IMR-90 (cell line): ENCODE measurements at regions not wholly inside any gene's neighbourhood (a gene's known extent, or its start where the extent isn't known, plus 50 kb on each side); places are given as distances from the start of the nearest gene placed in this dataset.

Experiments used
- ATAC-seq: fragments of 200-7000 bp; cut with Tn5 transposase; 2 replicates; pipeline ENCODE4 v1.9.1; 2020; ENCODE audit warnings: low read depth, mild to moderate bottlenecking, moderate library complexity
- BruUV-seq: library from RNA; stranded (reverse); fragments of 400-500 nt; replicated peaks from 2 replicates; lab custom pipeline; 2021; lab: Mats Ljungman, UMichigan
- CTCF ChIA-PET: fragments of 300-600 bp; formaldehyde crosslinking; extraction: SDS; loops from one replicate; lab custom pipeline; 2021; ENCODE audit warnings: antibody characterized with exemption; lab: Yijun Ruan, JAX
- POLR2A ChIA-PET: fragments of 300-600 bp; sonication (Branson Sonifier 250); formaldehyde crosslinking; loops from one replicate; lab custom pipeline; 2022; ENCODE audit warnings: antibody characterized with exemption; ENCODE audit not compliant: unreplicated experiment; lab: Charles Lee
- DNase-seq: peaks from one replicate; pipeline ENCODE4 v3.0.0; 2013
- H2AFZ ChIP-seq: replicated peaks from 2 replicates; pipeline ENCODE3; 2013; ENCODE audit warnings: low read length, mild to moderate bottlenecking; ENCODE audit not compliant: poor library complexity
- H2AK5ac ChIP-seq: 2 replicates; pipeline ENCODE4 v1.6.1; 2013; ENCODE audit warnings: low read depth, low read length, inconsistent platforms
- H2AK9ac ChIP-seq: replicated peaks from 2 replicates; pipeline ENCODE3; 2013; ENCODE audit warnings: mild to moderate bottlenecking, low read depth, low read length, moderate library complexity; ENCODE audit not compliant: poor library complexity
- H2BK120ac ChIP-seq: 2 replicates; pipeline ENCODE4 v1.6.1; 2013; ENCODE audit warnings: low read depth, low read length, inconsistent platforms
- H2BK15ac ChIP-seq: 3 replicates; pipeline ENCODE4 v1.6.1; 2013; ENCODE audit warnings: low read depth, low read length, inconsistent platforms
- H2BK20ac ChIP-seq: 2 replicates; pipeline ENCODE4 v1.6.1; 2013; ENCODE audit warnings: low read depth, mild to moderate bottlenecking, inconsistent platforms, low read length, moderate library complexity
- H2BK5ac ChIP-seq: 2 replicates; pipeline ENCODE4 v1.6.1; 2013; ENCODE audit warnings: mild to moderate bottlenecking, low read depth, low read length, inconsistent platforms; ENCODE audit not compliant: poor library complexity, severe bottlenecking
- H3K14ac ChIP-seq: replicated peaks from 2 replicates; pipeline ENCODE4 v1.6.1; 2013; ENCODE audit warnings: low read depth, low read length, inconsistent platforms
- H3K18ac ChIP-seq: 2 replicates; pipeline ENCODE4 v1.6.1; 2013; ENCODE audit warnings: low read depth, low read length, control low read depth
- H3K23ac ChIP-seq: 2 replicates; pipeline ENCODE4 v1.6.1; 2013; ENCODE audit warnings: low read depth, low read length, inconsistent platforms
- H3K27ac ChIP-seq: 2 replicates; pipeline ENCODE4 v1.5.1; 2013; ENCODE audit warnings: mild to moderate bottlenecking, control low read depth, low read length; ENCODE audit not compliant: insufficient read depth
- H3K27me3 ChIP-seq: 2 replicates; pipeline ENCODE4 v1.6.1; 2013; ENCODE audit warnings: low read length; ENCODE audit not compliant: control insufficient read depth, insufficient read depth
- H3K36me3 ChIP-seq: 2 replicates; pipeline ENCODE4 v1.6.1; 2013; ENCODE audit warnings: low read length, mixed read lengths; ENCODE audit not compliant: control insufficient read depth, insufficient read depth
- H3K4ac ChIP-seq: 2 replicates; pipeline ENCODE4 v1.6.1; 2013; ENCODE audit warnings: low read depth, low read length, inconsistent platforms
- H3K4me1 ChIP-seq: 2 replicates; pipeline ENCODE4 v1.6.1; 2013; ENCODE audit warnings: low read length, mixed read lengths; ENCODE audit not compliant: control insufficient read depth, insufficient read depth
- H3K4me2 ChIP-seq: 2 replicates; pipeline ENCODE4 v1.6.1; 2013; ENCODE audit warnings: low read depth, mild to moderate bottlenecking, control low read depth, low read length, moderate library complexity
- H3K4me3 ChIP-seq: 2 replicates; pipeline ENCODE4 v1.5.1; 2013; ENCODE audit warnings: low read depth, mild to moderate bottlenecking, control low read depth, low read length, moderate library complexity; ENCODE audit not compliant: insufficient read depth
- H3K56ac ChIP-seq: 2 replicates; pipeline ENCODE4 v1.6.1; 2013; ENCODE audit warnings: low read length, inconsistent platforms; ENCODE audit not compliant: insufficient read depth; ENCODE audit errors: extremely low read depth
- H3K79me1 ChIP-seq, 2 experiments: 2 replicates each; pipeline ENCODE4 v1.6.1; 2013; ENCODE audit warnings: low read length in 2 of 2, inconsistent platforms in 1 of 2, low read depth in 1 of 2
- H3K9ac ChIP-seq: 2 replicates; pipeline ENCODE4 v1.6.1; 2013; ENCODE audit warnings: low read depth, low read length, control low read depth
- H3K9me1 ChIP-seq: 2 replicates; pipeline ENCODE4 v1.6.1; 2013; ENCODE audit warnings: low read length, inconsistent platforms; ENCODE audit not compliant: insufficient read depth
- H3K9me3 ChIP-seq: 2 replicates; pipeline ENCODE4 v1.6.1; 2013; ENCODE audit warnings: low read length; ENCODE audit not compliant: control insufficient read depth, insufficient read depth
- H4K20me1 ChIP-seq: 2 replicates; pipeline ENCODE4 v1.6.1; 2013; ENCODE audit warnings: low read length, inconsistent platforms; ENCODE audit not compliant: insufficient read depth
- H4K5ac ChIP-seq: 2 replicates; pipeline ENCODE4 v1.6.1; 2013; ENCODE audit warnings: mild to moderate bottlenecking, low read depth, low read length, control low read depth
- H4K8ac ChIP-seq, 2 experiments: 2 replicates each; pipeline ENCODE4 v1.6.1; 2013; ENCODE audit warnings: low read depth in 2 of 2, low read length in 2 of 2, control low read depth in 1 of 2, inconsistent platforms in 1 of 2
- H4K91ac ChIP-seq: 2 replicates; pipeline ENCODE4 v1.6.1; 2013; ENCODE audit warnings: low read depth, low read length, inconsistent platforms; ENCODE audit not compliant: insufficient read depth
- BHLHE40 ChIP-seq: fragments of 150-350 bp; IDR thresholded peaks from 2 replicates; pipeline ENCODE4 v1.6.1; 2016; ENCODE audit warnings: mild to moderate bottlenecking, low read depth, low read length
- CEBPB ChIP-seq: IDR thresholded peaks from 2 replicates; pipeline ENCODE4 v1.6.1; 2012; ENCODE audit warnings: low read depth, low read length, improper control_type of control experiment
- CHD1 ChIP-seq: IDR thresholded peaks from 2 replicates; pipeline ENCODE4 v1.6.1; 2012; ENCODE audit warnings: low read depth, low read length, improper control_type of control experiment
- CTCF ChIP-seq: conservative IDR thresholded peaks from 2 replicates; pipeline ENCODE4 v1.5.1; 2012; ENCODE audit warnings: mild to moderate bottlenecking, low read depth, low read length, improper control_type of control experiment
- ELK1 ChIP-seq: fragments of 150-350 bp; IDR thresholded peaks from 2 replicates; pipeline ENCODE4 v1.6.1; 2016; ENCODE audit warnings: low read depth, mild to moderate bottlenecking, low read length, moderate library complexity, borderline replicate concordance
- FOS ChIP-seq: fragments of 150-350 bp; IDR thresholded peaks from 2 replicates; pipeline ENCODE4 v1.6.1; 2016; ENCODE audit warnings: low read depth, low read length
- MAFK ChIP-seq: IDR thresholded peaks from 2 replicates; pipeline ENCODE4 v1.6.1; 2012; ENCODE audit warnings: low read depth, low read length, improper control_type of control experiment
- MAZ ChIP-seq: IDR thresholded peaks from 2 replicates; pipeline ENCODE4 v1.6.1; 2012; ENCODE audit warnings: low read depth, mild to moderate bottlenecking, low read length, improper control_type of control experiment, moderate library complexity, borderline replicate concordance
- MXI1 ChIP-seq: IDR thresholded peaks from 2 replicates; pipeline ENCODE4 v1.6.1; 2012; ENCODE audit warnings: low read depth, mild to moderate bottlenecking, low read length, moderate library complexity, borderline replicate concordance
- NFE2L2 ChIP-seq: fragments of 150-350 bp; IDR thresholded peaks from 2 replicates; pipeline ENCODE4 v1.6.1; 2016; ENCODE audit warnings: low read depth, mild to moderate bottlenecking, low read length
- POLR2A ChIP-seq: IDR thresholded peaks from 2 replicates; pipeline ENCODE4 v1.6.1; 2012; ENCODE audit warnings: mild to moderate bottlenecking, low read depth, low read length
- RAD21 ChIP-seq: IDR thresholded peaks from 2 replicates; pipeline ENCODE4 v1.6.1; 2012; ENCODE audit warnings: low read length, improper control_type of control experiment
- RCOR1 ChIP-seq: IDR thresholded peaks from 2 replicates; pipeline ENCODE4 v1.6.1; 2012; ENCODE audit warnings: mild to moderate bottlenecking, low read length, improper control_type of control experiment; ENCODE audit not compliant: insufficient replicate concordance
- RFX5 ChIP-seq: IDR thresholded peaks from 2 replicates; pipeline ENCODE4 v1.8.0; 2012; ENCODE audit warnings: low read depth, mild to moderate bottlenecking, low read length, moderate library complexity
- SMC3 ChIP-seq: fragments of 150-350 bp; IDR thresholded peaks from 2 replicates; pipeline ENCODE4 v1.6.1; 2016; ENCODE audit warnings: low read depth, mild to moderate bottlenecking, antibody characterized with exemption, low read length, moderate library complexity
- USF2 ChIP-seq: fragments of 150-350 bp; IDR thresholded peaks from 2 replicates; pipeline ENCODE4 v1.6.1; 2017; ENCODE audit warnings: mild to moderate bottlenecking, antibody characterized with exemption, low read length, low read depth
- WGBS, 2 experiments: methylation state at CpG; one replicate each; pipeline versions ENCODE4 v1.1.5 to v1.1.7; 2013; ENCODE audit warnings: missing lambda C conversion rate in 2 of 2; ENCODE audit not compliant: insufficient read length in 1 of 2; ENCODE audit errors: extremely low coverage in 2 of 2; 5-methylcytosine and 5-hydroxymethylcytosine counted together
- dilution Hi-C: fragments of 300-500 bp; cut with HindIII; formaldehyde crosslinking; loops from one replicate; pipeline ENCODE4 v1.14.3; 2018; ENCODE audit warnings: low sequenced_read_pairs; ENCODE audit not compliant: unreplicated experiment
- in situ Hi-C: fragments of 300-500 bp; cut with MboI; formaldehyde crosslinking; loops from 3 replicates; pipeline ENCODE4 v1.14.3; 2019; ENCODE audit warnings: low sequenced_read_pairs, inconsistent platforms, mixed read lengths
- intact Hi-C: fragments of 100-400 bp; cut with micrococcal nuclease; formaldehyde crosslinking; loops from 2 replicates; pipeline ENCODE4 v1.10.0; 2022

GRCh38 chr3:153439780-153440179 lies 277.8 kb downstream of the RAP2B start:
- Histone ChIP-seq H3K14ac (no peak overlapping the region), H2BK5ac (no peak overlapping the region), H2AK9ac (no peak overlapping the region), H3K9ac (no peak overlapping the region), H3K4me3 (no peak overlapping the region), H3K4ac (no peak overlapping the region), H3K23ac (no peak overlapping the region), H3K4me1 (no peaks in the 10 kb centered on the region), H2BK15ac (no peak overlapping the region), H3K79me1 (no peaks in the 10 kb centered on the region), H3K27me3 (no peaks in the 10 kb centered on the region), H3K4me2 (no peak overlapping the region), H4K8ac (no peak overlapping the region), H3K56ac (no peak overlapping the region), H3K18ac (no peak overlapping the region), H3K36me3 (no peaks in the 10 kb centered on the region), H4K91ac (no peak overlapping the region), H2BK120ac (no peak overlapping the region), H2AFZ (no peak overlapping the region), H3K9me3 (no peaks in the 10 kb centered on the region), H3K27ac (no peak overlapping the region), H2BK20ac (no peak overlapping the region), H4K20me1 (no peaks in the 10 kb centered on the region), H3K9me1 (no peaks in the 10 kb centered on the region), H2AK5ac (no peak overlapping the region), H4K5ac (no peak overlapping the region)
- in situ Hi-C loops (no loop called here), dilution Hi-C loops (no loop called here), intact Hi-C loops (loop anchor here (5.0 to 10.0 kb wide), 2 partner anchors 277 to 395 kb away; partner anchors contain the start of gene RAP2B)
- BruUV-seq, result no TSS peak
- CTCF ChIA-PET, result no interaction called here
- WGBS, 2 experiments, result no CpG with 5 or more reads among the region's 3 CpGs
- no peak for ATAC-seq
- TF ChIP-seq RFX5 (no peak), USF2 (no peak), NFE2L2 (no peak), BHLHE40 (no peak), SMC3 (peak; percentile 35; the same call in 1 of the 2 replicates), MAFK (no peak), RCOR1 (no peak), MXI1 (no peak), CHD1 (no peak), RAD21 (peak; percentile 16; the same call in 1 of the 2 replicates), CEBPB (no peak), CTCF (peak; percentile 22; the same call in 1 of the 2 replicates), MAZ (no peak), ELK1 (no peak), POLR2A (no peak), FOS (no peak)
- POLR2A ChIA-PET, result no interaction called here
- DNase-seq, result peak; percentile 8
